ENCODE measurements at regions not wholly inside any gene's neighbourhood (a gene's known extent, or its start where the extent isn't known, plus 50 kb on each side); places are given as distances from the start of the nearest gene placed in this dataset.

DNA sequence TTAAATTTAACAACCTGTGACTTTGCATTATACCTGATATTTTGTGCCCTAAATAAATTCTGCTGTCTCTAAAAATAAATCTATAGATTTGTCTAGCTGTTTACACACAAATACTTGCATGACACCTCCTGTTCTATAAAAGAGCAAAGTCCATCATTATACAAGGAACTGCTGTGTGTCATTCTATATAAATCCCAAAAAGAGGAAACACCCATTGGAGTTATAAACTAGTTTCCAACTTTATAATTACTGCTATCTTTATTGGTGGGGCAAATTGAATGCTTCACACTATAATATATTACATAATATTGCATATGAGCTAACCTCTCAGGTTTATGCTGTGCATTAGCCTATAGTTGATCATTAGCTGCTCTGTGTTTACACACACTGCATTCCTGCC lies 504.4 kb downstream of the SATB2 start:
- no peaks in the 10 kb centered on the region for H3K4me1 Mint-ChIP-seq
- no peak for DNase-seq
- no peak overlapping the region for H3K27ac Mint-ChIP-seq
- Histone ChIP-seq H3K4me3 (ENCODE audit: low read length in 2 of 2) (no peak overlapping the region), H3K27ac (ENCODE audit: low read depth, low read length) (no peak overlapping the region), H3K9me3 (ENCODE audit: control insufficient read depth in 1 of 2, low read length in 2 of 2) (no peaks in the 10 kb centered on the region), H3K36me3 (ENCODE audit: insufficient read depth, low read length) (no peaks in the 10 kb centered on the region), H3K4me1 (ENCODE audit: insufficient read depth, low read length) (no peaks in the 10 kb centered on the region), H3K27me3 (ENCODE audit: insufficient read depth, low read length) (no peaks in the 10 kb centered on the region)
- POLR2A ChIA-PET (ENCODE audit: partially characterized antibody): no interaction called here
- no peak overlapping the region for H3K4me3 Mint-ChIP-seq
- H3K9me3 Mint-ChIP-seq: peaks cover 0 to 4% (median 0%) of the 10 kb centered on the region in 8 donors
- no peaks in the 10 kb centered on the region for H3K27me3 Mint-ChIP-seq
- intact Hi-C loops (cut with micrococcal nuclease): no loop called here
- CTCF ChIA-PET (ENCODE audit: partially characterized antibody): no interaction called here
- H3K36me3 Mint-ChIP-seq: no peaks in the 10 kb centered on the region

DNA sequence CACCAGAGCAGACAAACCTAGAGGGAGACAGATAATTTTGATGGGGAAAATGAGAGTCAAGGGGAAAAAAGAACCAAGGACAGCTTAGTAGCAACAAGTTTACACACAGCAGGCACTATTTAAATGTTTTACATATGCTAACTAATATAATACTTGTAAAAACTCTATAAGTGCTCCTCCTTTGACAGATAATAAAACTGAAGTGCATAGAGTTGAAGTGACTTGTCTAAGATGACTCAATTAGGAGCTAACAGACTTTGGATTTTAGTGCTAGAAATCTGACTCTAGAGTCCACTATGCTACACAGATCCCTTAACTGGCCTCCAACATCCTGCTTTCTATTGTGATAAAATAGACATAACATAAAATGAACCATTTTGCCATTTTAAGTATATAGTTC lies 506.9 kb downstream of the SATB2 start:
- H3K4me3 Mint-ChIP-seq: no peak overlapping the region
- Histone ChIP-seq H3K27me3 (ENCODE audit: insufficient read depth, low read length) (no peaks in the 10 kb centered on the region), H3K4me1 (ENCODE audit: insufficient read depth, low read length) (no peaks in the 10 kb centered on the region), H3K27ac (ENCODE audit: low read depth, low read length) (no peak overlapping the region), H3K4me3 (ENCODE audit: low read length in 2 of 2) (no peak overlapping the region), H3K36me3 (ENCODE audit: insufficient read depth, low read length) (no peaks in the 10 kb centered on the region), H3K9me3 (ENCODE audit: control insufficient read depth in 1 of 2, low read length in 2 of 2) (no peaks in the 10 kb centered on the region)
- CTCF ChIA-PET (ENCODE audit: partially characterized antibody): no interaction called here
- no peaks in the 10 kb centered on the region for H3K36me3 Mint-ChIP-seq
- peak overlapping the region in 1 of 7 donors; percentile 9 for H3K27ac Mint-ChIP-seq
- intact Hi-C loops (cut with micrococcal nuclease): no loop called here
- H3K4me1 Mint-ChIP-seq: no peaks in the 10 kb centered on the region
- POLR2A ChIA-PET (ENCODE audit: partially characterized antibody): no interaction called here
- no peaks in the 10 kb centered on the region for H3K27me3 Mint-ChIP-seq
- DNase-seq: no peak
- H3K9me3 Mint-ChIP-seq: peaks cover 0 to 4% (median 0%) of the 10 kb centered on the region in 8 donors

DNA sequence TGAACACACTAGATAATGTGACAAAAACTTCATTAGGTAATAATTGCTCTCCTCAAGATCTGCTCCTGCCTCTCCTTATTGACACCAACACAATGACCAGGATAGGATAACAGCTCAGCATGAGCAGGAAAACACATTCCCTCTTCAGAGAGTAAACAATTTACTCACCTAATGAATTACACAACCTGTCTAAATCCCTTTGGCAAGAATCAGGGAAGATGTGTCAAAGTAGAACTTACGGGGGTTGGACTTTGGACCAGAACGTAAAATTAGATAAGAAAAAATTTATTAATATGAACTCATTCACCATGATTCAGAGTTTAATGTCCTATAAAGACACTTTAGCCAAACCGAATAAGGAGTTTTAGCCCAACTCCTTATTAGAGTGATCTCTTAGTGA lies 512.2 kb downstream of the SATB2 start:
- no peaks in the 10 kb centered on the region for H3K4me1 ChIP-seq (ENCODE audit: insufficient read depth, low read length)
- H3K27me3 ChIP-seq (ENCODE audit: insufficient read depth, low read length): no peaks in the 10 kb centered on the region
- Mint-ChIP-seq H3K36me3 (no peaks in the 10 kb centered on the region), H3K4me3 (no peak overlapping the region), H3K27ac (no peak overlapping the region), H3K9me3 (peaks cover 0 to 2% (median 0%) of the 10 kb centered on the region in 8 donors), H3K4me1 (no peaks in the 10 kb centered on the region), H3K27me3 (no peaks in the 10 kb centered on the region)
- H3K27ac ChIP-seq (ENCODE audit: low read depth, low read length): no peak overlapping the region
- ChIA-PET POLR2A (ENCODE audit: partially characterized antibody) (no interaction called here), CTCF (ENCODE audit: partially characterized antibody) (no interaction called here)
- no peaks in the 10 kb centered on the region for H3K36me3 ChIP-seq (ENCODE audit: insufficient read depth, low read length)
- no peak overlapping the region for H3K4me3 ChIP-seq (ENCODE audit: low read length in 2 of 2)
- intact Hi-C loops (cut with micrococcal nuclease): no loop called here
- no peaks in the 10 kb centered on the region for H3K9me3 ChIP-seq (ENCODE audit: control insufficient read depth in 1 of 2, low read length in 2 of 2)
- DNase-seq: no peak

DNA sequence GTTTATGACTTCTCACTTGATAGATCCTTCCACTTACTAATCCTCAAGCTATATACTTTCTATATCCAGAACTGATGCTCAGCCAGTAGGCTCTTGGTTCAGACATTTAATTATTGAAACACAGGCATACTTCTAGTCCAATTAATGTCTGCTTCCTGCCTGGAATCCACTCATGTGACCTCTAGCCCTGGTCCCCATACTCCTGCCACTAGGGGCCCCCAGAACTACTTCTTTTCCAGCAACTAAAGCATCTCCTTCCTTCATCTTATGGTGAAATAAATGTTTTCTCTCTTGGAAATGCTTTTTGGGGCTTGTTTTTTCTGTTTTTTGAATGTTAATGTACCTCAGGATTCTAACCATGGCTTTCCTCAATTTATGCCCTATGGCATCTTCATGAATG lies 527.6 kb downstream of the SATB2 start:
- no peaks in the 10 kb centered on the region for H3K36me3 Mint-ChIP-seq
- Histone ChIP-seq H3K4me1 (ENCODE audit: insufficient read depth, low read length) (no peaks in the 10 kb centered on the region), H3K9me3 (ENCODE audit: control insufficient read depth in 1 of 2, low read length in 2 of 2) (no peaks in the 10 kb centered on the region), H3K36me3 (ENCODE audit: insufficient read depth, low read length) (no peaks in the 10 kb centered on the region), H3K27ac (ENCODE audit: low read depth, low read length) (no peak overlapping the region), H3K4me3 (ENCODE audit: low read length in 2 of 2) (no peak overlapping the region), H3K27me3 (ENCODE audit: insufficient read depth, low read length) (no peaks in the 10 kb centered on the region)
- POLR2A ChIA-PET (ENCODE audit: partially characterized antibody): no interaction called here
- no peak overlapping the region for H3K4me3 Mint-ChIP-seq
- CTCF ChIA-PET (ENCODE audit: partially characterized antibody): no interaction called here
- peaks cover 0 to 9% (median under 1%) of the 10 kb centered on the region in 8 donors for H3K9me3 Mint-ChIP-seq
- peaks cover 0 to 2% of the 10 kb centered on the region in 2 donors for H3K27me3 Mint-ChIP-seq
- no peak for DNase-seq
- intact Hi-C loops (cut with micrococcal nuclease): no loop called here
- no peak overlapping the region for H3K27ac Mint-ChIP-seq
- no peaks in the 10 kb centered on the region for H3K4me1 Mint-ChIP-seq

DNA sequence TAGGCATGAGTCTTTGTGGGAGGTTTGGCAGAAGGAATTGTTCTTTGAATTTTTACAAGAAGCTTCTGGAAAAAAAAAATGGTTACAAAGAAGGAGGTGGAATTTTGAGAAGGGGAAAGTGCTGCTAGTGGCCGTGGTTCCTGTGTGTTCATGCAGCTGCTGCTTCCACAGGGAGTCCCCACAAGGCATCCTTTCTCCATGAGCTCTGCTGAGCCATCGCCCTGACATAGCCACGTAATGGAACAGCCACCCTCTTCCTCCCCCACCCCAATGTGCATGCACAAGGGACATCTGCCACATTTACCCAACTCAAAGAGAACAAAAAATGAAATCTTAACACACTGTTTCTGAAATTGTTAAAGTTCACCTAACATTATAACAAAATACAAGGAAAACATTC lies 529.7 kb downstream of the SATB2 start:
- CTCF ChIA-PET (ENCODE audit: partially characterized antibody): no interaction called here
- Histone ChIP-seq H3K4me1 (ENCODE audit: insufficient read depth, low read length) (no peaks in the 10 kb centered on the region), H3K36me3 (ENCODE audit: insufficient read depth, low read length) (no peaks in the 10 kb centered on the region), H3K9me3 (ENCODE audit: control insufficient read depth in 1 of 2, low read length in 2 of 2) (no peaks in the 10 kb centered on the region), H3K27ac (ENCODE audit: low read depth, low read length) (no peak overlapping the region), H3K4me3 (ENCODE audit: low read length in 2 of 2) (no peak overlapping the region), H3K27me3 (ENCODE audit: insufficient read depth, low read length) (no peaks in the 10 kb centered on the region)
- peaks cover 0 to 2% of the 10 kb centered on the region in 2 donors for H3K27me3 Mint-ChIP-seq
- no peaks in the 10 kb centered on the region for H3K4me1 Mint-ChIP-seq
- H3K9me3 Mint-ChIP-seq: peaks cover 0 to 5% (median under 1%) of the 10 kb centered on the region in 8 donors
- H3K27ac Mint-ChIP-seq: no peak overlapping the region
- intact Hi-C loops (cut with micrococcal nuclease): no loop called here
- no peak overlapping the region for H3K4me3 Mint-ChIP-seq
- H3K36me3 Mint-ChIP-seq: no peaks in the 10 kb centered on the region
- no peak for DNase-seq
- POLR2A ChIA-PET (ENCODE audit: partially characterized antibody): no interaction called here

DNA sequence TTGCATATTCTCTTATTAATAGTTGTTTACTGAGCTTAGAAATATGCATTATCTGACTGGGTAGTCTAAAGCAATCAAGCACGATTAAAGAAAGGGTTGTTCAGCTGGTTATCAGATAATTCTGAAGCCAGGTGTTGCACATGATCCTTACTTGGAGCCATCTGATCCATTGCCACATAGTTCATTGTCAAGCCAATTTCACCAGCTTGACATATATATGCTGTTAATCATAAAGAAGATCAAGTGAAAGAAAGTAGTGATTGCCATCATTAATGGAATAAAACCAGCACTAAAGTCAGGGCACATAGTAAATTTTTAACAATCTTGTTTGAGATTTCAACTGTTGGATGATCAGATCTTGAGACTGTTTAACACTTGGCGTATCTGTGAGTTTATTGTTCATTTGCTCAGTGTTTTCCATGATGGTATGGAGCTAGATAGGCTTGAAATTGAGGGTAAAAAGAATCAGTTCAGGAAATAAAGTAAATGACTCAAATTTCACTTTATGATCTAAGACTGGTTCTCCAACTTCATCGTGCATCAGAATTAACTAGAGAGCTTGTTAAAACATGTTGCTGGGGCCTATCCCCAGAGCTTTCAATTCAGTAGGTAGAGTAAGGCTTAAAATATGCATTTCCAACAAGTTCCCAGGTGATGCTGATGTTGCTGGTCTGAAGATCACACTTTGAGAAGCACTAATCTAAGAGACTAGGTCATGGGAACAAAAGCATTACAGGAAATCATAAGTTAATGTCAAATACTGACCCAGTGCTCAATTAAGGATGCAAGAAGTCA lies 539.6 kb downstream of the SATB2 start:
- Mint-ChIP-seq H3K36me3 (no peaks in the 10 kb centered on the region), H3K27ac (no peak overlapping the region), H3K4me1 (no peaks in the 10 kb centered on the region), H3K9me3 (peaks cover 0 to 3% (median 0%) of the 10 kb centered on the region in 8 donors), H3K27me3 (peaks cover 0 to 1% of the 10 kb centered on the region in 2 donors), H3K4me3 (no peak overlapping the region)
- Histone ChIP-seq H3K27ac (ENCODE audit: low read depth, low read length) (no peak overlapping the region), H3K27me3 (ENCODE audit: insufficient read depth, low read length) (no peaks in the 10 kb centered on the region), H3K4me3 (ENCODE audit: low read length in 2 of 2) (no peak overlapping the region), H3K4me1 (ENCODE audit: insufficient read depth, low read length) (no peaks in the 10 kb centered on the region), H3K9me3 (ENCODE audit: control insufficient read depth in 1 of 2, low read length in 2 of 2) (no peaks in the 10 kb centered on the region), H3K36me3 (ENCODE audit: insufficient read depth, low read length) (no peaks in the 10 kb centered on the region)
- ChIA-PET POLR2A (ENCODE audit: partially characterized antibody) (no interaction called here), CTCF (ENCODE audit: partially characterized antibody) (no interaction called here)
- intact Hi-C loops (cut with micrococcal nuclease): no loop called here
- no peak for DNase-seq

DNA sequence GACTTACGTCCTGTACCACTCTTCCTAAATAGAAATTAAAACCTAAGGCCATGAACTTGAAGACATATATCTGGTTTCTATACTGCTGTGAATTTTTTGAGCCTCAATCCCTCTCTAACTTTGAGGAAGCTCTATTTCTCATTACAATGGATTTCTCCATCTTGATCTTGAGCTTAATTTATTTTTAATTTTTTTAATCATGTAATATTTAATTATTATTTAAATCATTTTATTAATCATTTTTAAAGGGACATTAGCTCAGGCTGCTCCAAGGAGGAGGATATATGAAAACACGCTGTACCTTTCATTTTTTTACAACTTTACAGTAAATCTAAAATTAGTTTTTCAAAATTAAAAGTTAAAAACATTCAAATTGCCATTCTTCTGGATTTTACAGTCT lies 540.5 kb downstream of the SATB2 start:
- CTCF ChIA-PET (ENCODE audit: partially characterized antibody): no interaction called here
- POLR2A ChIA-PET (ENCODE audit: partially characterized antibody): no interaction called here

More for the DNA sequence above, 540.5 kb downstream of the SATB2 start:
- intact Hi-C loops (cut with micrococcal nuclease): no loop called here
- no peaks in the 10 kb centered on the region for H3K36me3 Mint-ChIP-seq
- H3K27me3 Mint-ChIP-seq: peaks cover 0 to 1% of the 10 kb centered on the region in 2 donors
- H3K9me3 Mint-ChIP-seq: peaks cover 0 to 3% (median 0%) of the 10 kb centered on the region in 8 donors
- H3K27ac ChIP-seq (ENCODE audit: low read depth, low read length): no peak overlapping the region
- H3K4me1 ChIP-seq (ENCODE audit: insufficient read depth, low read length): no peaks in the 10 kb centered on the region
- H3K4me1 Mint-ChIP-seq: no peaks in the 10 kb centered on the region
- H3K27ac Mint-ChIP-seq: no peak overlapping the region
- H3K9me3 ChIP-seq (ENCODE audit: control insufficient read depth in 1 of 2, low read length in 2 of 2): no peaks in the 10 kb centered on the region
- H3K27me3 ChIP-seq (ENCODE audit: insufficient read depth, low read length): no peaks in the 10 kb centered on the region
- H3K36me3 ChIP-seq (ENCODE audit: insufficient read depth, low read length): no peaks in the 10 kb centered on the region
- H3K4me3 Mint-ChIP-seq: no peak overlapping the region
- no peak overlapping the region for H3K4me3 ChIP-seq (ENCODE audit: low read length in 2 of 2)
- DNase-seq: no peak

All from CD4-positive, alpha-beta memory T cell (primary cell).